ENCODE measurements at regions not wholly inside any gene's neighbourhood (a gene's known extent, or its start where the extent isn't known, plus 50 kb on each side); places are given as distances from the start of the nearest gene placed in this dataset.

DNA sequence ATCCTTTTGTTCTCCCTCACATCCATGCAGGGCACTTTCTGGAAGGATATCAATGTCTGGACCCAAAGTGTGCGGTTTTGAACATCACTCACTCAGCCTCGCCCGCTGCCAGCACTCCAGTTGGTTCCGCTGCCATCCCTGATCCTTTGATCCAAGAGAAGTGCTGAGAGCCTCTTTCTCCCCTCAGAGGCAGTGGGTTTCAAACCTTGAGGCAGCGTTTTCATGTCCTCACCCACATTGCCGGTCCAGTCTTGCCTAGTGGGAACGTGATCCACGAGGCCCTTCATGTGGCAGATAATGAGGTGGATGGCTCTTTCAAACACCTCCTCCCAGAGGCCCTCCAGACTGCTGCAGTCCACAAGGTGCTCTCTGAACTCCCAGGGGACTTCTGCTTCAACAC lies 122.2 kb downstream of the ACTL8 start:
- H3K9me3 Mint-ChIP-seq = no peaks in the 10 kb centered on the region
- POLR2A ChIA-PET = no interaction called here
- H3K4me3 Mint-ChIP-seq = no peak overlapping the region
- H3K27ac Mint-ChIP-seq = no peak overlapping the region
- no peaks in the 10 kb centered on the region for H3K4me1 Mint-ChIP-seq
- ATAC-seq (ENCODE audit: low read depth) (no peak), DNase-seq (no peak)
- H3K36me3 Mint-ChIP-seq (ENCODE audit: low read depth) = no peaks in the 10 kb centered on the region
- intact Hi-C loops (cut with micrococcal nuclease) = no loop called here
- CTCF ChIA-PET = no interaction called here
- H3K27me3 Mint-ChIP-seq = peaks cover 6% of the 10 kb centered on the region
- TF ChIP-seq, protein P1, sequence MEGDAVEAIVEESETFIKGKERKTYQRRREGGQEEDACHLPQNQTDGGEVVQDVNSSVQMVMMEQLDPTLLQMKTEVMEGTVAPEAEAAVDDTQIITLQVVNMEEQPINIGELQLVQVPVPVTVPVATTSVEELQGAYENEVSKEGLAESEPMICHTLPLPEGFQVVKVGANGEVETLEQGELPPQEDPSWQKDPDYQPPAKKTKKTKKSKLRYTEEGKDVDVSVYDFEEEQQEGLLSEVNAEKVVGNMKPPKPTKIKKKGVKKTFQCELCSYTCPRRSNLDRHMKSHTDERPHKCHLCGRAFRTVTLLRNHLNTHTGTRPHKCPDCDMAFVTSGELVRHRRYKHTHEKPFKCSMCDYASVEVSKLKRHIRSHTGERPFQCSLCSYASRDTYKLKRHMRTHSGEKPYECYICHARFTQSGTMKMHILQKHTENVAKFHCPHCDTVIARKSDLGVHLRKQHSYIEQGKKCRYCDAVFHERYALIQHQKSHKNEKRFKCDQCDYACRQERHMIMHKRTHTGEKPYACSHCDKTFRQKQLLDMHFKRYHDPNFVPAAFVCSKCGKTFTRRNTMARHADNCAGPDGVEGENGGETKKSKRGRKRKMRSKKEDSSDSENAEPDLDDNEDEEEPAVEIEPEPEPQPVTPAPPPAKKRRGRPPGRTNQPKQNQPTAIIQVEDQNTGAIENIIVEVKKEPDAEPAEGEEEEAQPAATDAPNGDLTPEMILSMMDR (IDR thresholded peaks at IDR 0.05) = no peak

DNA sequence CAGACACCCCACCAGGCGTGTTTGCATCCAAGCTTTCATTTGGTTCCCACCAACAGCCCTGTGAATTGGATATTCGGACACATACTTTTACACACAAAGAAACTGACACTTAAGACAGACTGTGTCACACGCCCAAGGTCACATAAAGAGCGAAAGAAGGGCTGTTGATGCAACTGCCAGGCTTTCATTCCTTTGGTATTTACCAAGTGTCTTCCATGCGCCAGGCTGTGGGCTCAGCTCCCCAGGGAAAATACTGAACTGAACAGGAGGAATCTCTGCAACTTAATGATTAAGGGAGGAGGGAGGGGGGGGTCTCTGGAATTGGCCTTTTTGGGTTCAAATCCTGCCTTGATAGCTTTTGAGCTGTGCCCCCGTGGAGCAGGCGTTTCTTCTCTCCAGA lies 122.8 kb downstream of the ACTL8 start:
- Mint-ChIP-seq H3K27ac (no peak overlapping the region), H3K27me3 (peaks cover 6% of the 10 kb centered on the region), H3K4me3 (no peak overlapping the region), H3K9me3 (no peaks in the 10 kb centered on the region), H3K4me1 (no peaks in the 10 kb centered on the region), H3K36me3 (ENCODE audit: low read depth) (no peaks in the 10 kb centered on the region)
- intact Hi-C loops (cut with micrococcal nuclease) = no loop called here
- no peak for ATAC-seq (ENCODE audit: low read depth)
- TF ChIP-seq, protein P1 (IDR thresholded peaks at IDR 0.05) = no peak
- DNase-seq = no peak
- ChIA-PET POLR2A (no interaction called here), CTCF (no interaction called here)

GRCh38 chr1:17878837-17879236 lies 123.7 kb downstream of the ACTL8 start:
- POLR2A ChIA-PET = no interaction called here
- Mint-ChIP-seq H3K27me3 (peaks cover 6% of the 10 kb centered on the region), H3K36me3 (ENCODE audit: low read depth) (no peaks in the 10 kb centered on the region), H3K27ac (no peak overlapping the region), H3K9me3 (no peaks in the 10 kb centered on the region), H3K4me1 (no peaks in the 10 kb centered on the region), H3K4me3 (no peak overlapping the region)
- ATAC-seq (ENCODE audit: low read depth) = no peak
- intact Hi-C loops (cut with micrococcal nuclease) = no loop called here
- TF ChIP-seq, protein P1 (IDR thresholded peaks at IDR 0.05) = no peak
- CTCF ChIA-PET = no interaction called here
- DNase-seq = no peak

DNA sequence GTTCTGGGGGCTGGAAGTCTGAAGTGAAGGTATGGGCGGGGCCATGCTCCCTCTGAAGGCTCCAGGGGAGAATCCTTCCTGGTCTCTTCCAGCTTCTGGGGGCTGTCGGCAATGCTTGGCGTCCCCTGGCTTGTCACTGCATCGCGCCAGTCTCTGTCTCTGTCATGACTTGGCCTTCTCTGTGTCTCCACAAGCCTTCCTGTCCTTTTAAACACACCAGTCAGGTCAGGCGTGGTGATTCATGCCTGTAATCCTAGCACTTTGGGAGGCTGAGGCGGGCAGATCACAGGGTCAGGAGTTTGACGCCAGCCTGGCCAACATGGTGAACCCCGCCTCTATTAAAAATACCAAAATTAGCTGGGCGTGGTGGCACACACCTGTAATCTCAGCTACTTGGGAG lies 125.3 kb downstream of the ACTL8 start:
- POLR2A ChIA-PET = no interaction called here
- CTCF ChIA-PET = no interaction called here
- Mint-ChIP-seq H3K36me3 (ENCODE audit: low read depth) (no peaks in the 10 kb centered on the region), H3K4me3 (no peak overlapping the region), H3K4me1 (no peaks in the 10 kb centered on the region), H3K27me3 (peaks cover 6% of the 10 kb centered on the region), H3K9me3 (no peaks in the 10 kb centered on the region), H3K27ac (no peak overlapping the region)
- TF ChIP-seq, protein P1 (IDR thresholded peaks at IDR 0.05) = no peak
- no peak for DNase-seq
- no peak for ATAC-seq (ENCODE audit: low read depth)
- intact Hi-C loops (cut with micrococcal nuclease) = no loop called here

- Mint-ChIP-seq H3K4me3 (no peak overlapping the region), H3K36me3 (ENCODE audit: low read depth) (no peaks in the 10 kb centered on the region), H3K4me1 (no peaks in the 10 kb centered on the region), H3K9me3 (no peaks in the 10 kb centered on the region), H3K27me3 (peaks cover 6% of the 10 kb centered on the region), H3K27ac (no peak overlapping the region)
- no peak for DNase-seq
- ChIA-PET CTCF (no interaction called here), POLR2A (no interaction called here)
- no peak for ATAC-seq (ENCODE audit: low read depth)
- TF ChIP-seq, protein P1 (IDR thresholded peaks at IDR 0.05) = no peak
- intact Hi-C loops (cut with micrococcal nuclease) = no loop called here
Observed at GRCh38 chr1:17881761-17882160, 126.6 kb downstream of the ACTL8 start.
